Thyroid gland (tissue), 4 donors: ENCODE measurements at regions not wholly inside any gene's neighbourhood (a gene's known extent, or its start where the extent isn't known, plus 50 kb on each side); places are given as distances from the start of the nearest gene placed in this dataset.
A peak's percentile ranks its signal among the peaks of the same experiment; 100 is the strongest.

Experiments used
- DNase-seq, 2 donors: peaks; one replicate each; pipeline ENCODE4 v3.0.0-alpha.2; 2019
- H3K27ac ChIP-seq, 3 donors: fragments of 200-600 bp; sonication (generic); 1 replicate in 2 of 3; 2 replicates in 1 of 3; pipeline ENCODE4 v1.5.1; 2016 to 2019; ENCODE audit warnings: mild to moderate bottlenecking in 1 of 3, moderate library complexity in 1 of 3
- H3K27me3 ChIP-seq: fragments of 200-600 bp; sonication (generic); one replicate; pipeline ENCODE4 v1.5.1; 2019
- H3K36me3 ChIP-seq, 2 donors: fragments of 200-600 bp; sonication (generic); one replicate each; pipeline ENCODE4 v1.5.1; 2016 to 2019
- H3K4me1 ChIP-seq, 2 donors: fragments of 200-600 bp; sonication (generic); one replicate each; pipeline ENCODE4 v1.5.1; 2017 to 2019
- H3K4me3 ChIP-seq, 3 donors: fragments of 200-600 bp; sonication (generic); replicated peaks in 1 of 3; 1 replicate in 2 of 3; 2 replicates in 1 of 3; pipeline ENCODE4 v1.5.1; 2016; ENCODE audit warnings: mild to moderate bottlenecking in 1 of 3
- H3K9me3 ChIP-seq: fragments of 200-600 bp; sonication (generic); one replicate; pipeline ENCODE4 v1.5.1; 2017
- POLR2A ChIP-seq, 2 donors: fragments of 450-650 bp; IDR thresholded peaks; one replicate each; pipeline ENCODE4 v1.6.1; 2017; ENCODE audit warnings: antibody characterized with exemption in 2 of 2, mild to moderate bottlenecking in 2 of 2, moderate library complexity in 1 of 2
- WGBS, 2 donors: methylation state at CpG; one replicate each; pipeline ENCODE4 v1.1.5; 2017; 5-methylcytosine and 5-hydroxymethylcytosine counted together
- intact Hi-C: fragments of 100-400 bp; cut with DNase I; formaldehyde crosslinking; loops from one replicate; pipeline ENCODE4 v1.15.1; 2023
- TF ChIP-seq, protein P1 (sequence below), 6 experiments: fragments of 200-600 bp in 3 of 6; fragments of 450-650 bp in 3 of 6; sonication (generic) in 3 of 6; IDR thresholded peaks; one replicate each; pipeline ENCODE4 v1.5.1; 2016 to 2019; ENCODE audit warnings: antibody characterized with exemption in 6 of 6, mild to moderate bottlenecking in 2 of 6, inconsistent platforms in 1 of 6, moderate library complexity in 1 of 6

DNA sequence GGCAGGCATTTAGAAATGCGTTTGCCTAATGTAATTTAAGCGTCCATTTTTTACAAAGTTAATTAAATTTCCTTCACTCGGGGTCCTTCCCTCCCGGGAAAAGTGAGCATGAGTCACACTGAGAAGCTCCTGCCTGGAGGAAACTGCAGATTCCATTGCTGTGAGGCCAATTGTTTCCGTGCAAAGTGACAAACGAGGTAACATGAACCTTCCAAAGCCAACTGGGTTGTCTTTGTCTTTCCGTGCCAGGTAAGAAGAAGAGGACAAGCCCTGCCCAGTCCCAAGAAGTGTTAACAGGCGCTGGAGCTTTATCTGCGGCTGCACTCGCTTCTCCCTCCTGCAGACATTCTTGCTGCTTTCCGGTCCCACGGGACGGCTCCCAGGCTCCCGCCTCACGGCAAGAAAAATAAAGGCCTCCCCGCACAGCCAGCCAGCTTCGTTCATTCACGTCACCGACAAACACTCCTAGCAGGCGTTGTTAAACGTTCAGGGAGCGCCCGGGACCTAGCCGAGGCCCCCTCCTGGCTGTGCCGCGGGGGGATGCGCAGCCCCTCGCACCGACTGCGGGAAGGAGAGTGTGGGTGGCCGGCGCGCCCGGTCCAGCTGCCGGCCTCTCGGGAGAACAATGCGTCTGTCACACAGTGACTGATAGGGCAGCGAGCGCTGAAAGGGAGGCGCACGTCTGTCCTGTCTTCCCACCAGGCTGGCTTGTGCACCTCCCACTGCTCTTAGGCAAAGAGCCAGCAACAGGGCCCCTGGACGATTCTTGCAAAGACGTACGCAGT is 61.5 kb upstream of the HDDC2 start:
- intact Hi-C loops: no loop called here
- TF ChIP-seq, protein P1, sequence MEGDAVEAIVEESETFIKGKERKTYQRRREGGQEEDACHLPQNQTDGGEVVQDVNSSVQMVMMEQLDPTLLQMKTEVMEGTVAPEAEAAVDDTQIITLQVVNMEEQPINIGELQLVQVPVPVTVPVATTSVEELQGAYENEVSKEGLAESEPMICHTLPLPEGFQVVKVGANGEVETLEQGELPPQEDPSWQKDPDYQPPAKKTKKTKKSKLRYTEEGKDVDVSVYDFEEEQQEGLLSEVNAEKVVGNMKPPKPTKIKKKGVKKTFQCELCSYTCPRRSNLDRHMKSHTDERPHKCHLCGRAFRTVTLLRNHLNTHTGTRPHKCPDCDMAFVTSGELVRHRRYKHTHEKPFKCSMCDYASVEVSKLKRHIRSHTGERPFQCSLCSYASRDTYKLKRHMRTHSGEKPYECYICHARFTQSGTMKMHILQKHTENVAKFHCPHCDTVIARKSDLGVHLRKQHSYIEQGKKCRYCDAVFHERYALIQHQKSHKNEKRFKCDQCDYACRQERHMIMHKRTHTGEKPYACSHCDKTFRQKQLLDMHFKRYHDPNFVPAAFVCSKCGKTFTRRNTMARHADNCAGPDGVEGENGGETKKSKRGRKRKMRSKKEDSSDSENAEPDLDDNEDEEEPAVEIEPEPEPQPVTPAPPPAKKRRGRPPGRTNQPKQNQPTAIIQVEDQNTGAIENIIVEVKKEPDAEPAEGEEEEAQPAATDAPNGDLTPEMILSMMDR (IDR thresholded peaks at IDR 0.05): no peak
- TF ChIP-seq POLR2A (IDR thresholded peaks at IDR 0.05): peak in 1 of 2 donors; percentile 16
- peak; percentile 56 to 59 for DNase-seq
- Histone ChIP-seq H3K27me3 (no peaks in the 10 kb centered on the region), H3K36me3 (no peaks in the 10 kb centered on the region), H3K4me3 (peak overlapping the region; percentile 18 to 56 (median 39)), H3K27ac (no peak overlapping the region), H3K9me3 (no peaks in the 10 kb centered on the region), H3K4me1 (peaks cover 0 to 3% of the 10 kb centered on the region in 2 donors)
- WGBS, 2 donors: 2 to 3% methylated on average over 28 to 34 of the region's 44 CpGs

DNA sequence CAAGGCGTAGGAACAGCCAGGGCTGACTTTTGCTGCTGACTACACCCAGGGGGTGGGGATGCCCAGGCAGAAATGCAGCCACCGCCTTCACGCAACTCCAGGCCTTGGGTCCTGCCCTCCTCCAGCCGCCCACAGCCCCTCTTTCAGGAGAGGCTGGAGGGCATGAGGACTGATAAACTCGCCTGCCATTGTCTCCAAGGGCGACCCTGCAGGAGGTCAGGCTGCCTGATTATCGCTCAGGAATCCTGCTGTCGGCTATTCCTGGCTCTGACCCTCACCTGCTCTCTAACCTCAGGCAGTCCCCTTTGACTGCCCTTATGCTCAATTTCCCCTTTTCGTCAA is 62.0 kb upstream of the HDDC2 start:
- H3K36me3 ChIP-seq: no peaks in the 10 kb centered on the region
- H3K27ac ChIP-seq: no peak overlapping the region
- TF ChIP-seq POLR2A (IDR thresholded peaks at IDR 0.05): no peak
- TF ChIP-seq, protein P1 (IDR thresholded peaks at IDR 0.05): no peak
- peaks cover 0 to 3% of the 10 kb centered on the region in 2 donors for H3K4me1 ChIP-seq
- WGBS, 2 donors: 38 to 39% methylated on average over 9 of the region's 9 CpGs
- H3K9me3 ChIP-seq: no peaks in the 10 kb centered on the region
- H3K4me3 ChIP-seq: peak overlapping the region in 1 of 3 donors; percentile 18
- no peak for DNase-seq
- no peaks in the 10 kb centered on the region for H3K27me3 ChIP-seq
- intact Hi-C loops: no loop called here

DNA sequence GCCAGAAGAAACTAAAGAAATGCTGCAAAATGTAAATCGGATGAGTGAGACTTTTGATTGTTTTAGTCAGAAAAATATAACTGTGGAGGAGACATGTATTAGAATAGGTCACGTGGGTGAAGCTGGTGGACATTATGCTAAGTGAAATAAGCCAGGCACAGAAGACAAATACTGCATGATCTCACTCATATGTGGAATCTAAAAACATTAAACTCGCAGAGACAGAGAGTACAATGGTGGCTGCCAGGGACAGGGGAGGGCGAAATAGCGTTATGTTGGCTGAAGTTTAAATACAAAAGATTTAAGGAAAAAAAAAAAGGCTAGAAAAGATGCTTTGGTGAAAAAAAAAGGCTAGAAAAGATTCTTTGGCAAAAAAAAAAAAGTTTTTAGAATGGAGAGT is 63.5 kb upstream of the HDDC2 start:
- Histone ChIP-seq H3K27me3 (no peaks in the 10 kb centered on the region), H3K9me3 (no peaks in the 10 kb centered on the region), H3K4me3 (no peak overlapping the region), H3K36me3 (no peaks in the 10 kb centered on the region), H3K27ac (no peak overlapping the region), H3K4me1 (peaks cover 0 to 3% of the 10 kb centered on the region in 2 donors)
- intact Hi-C loops: no loop called here
- TF ChIP-seq POLR2A (IDR thresholded peaks at IDR 0.05): no peak
- no peak for DNase-seq
- WGBS, 2 donors: 76 to 86% methylated on average over 5 of the region's 5 CpGs

DNA sequence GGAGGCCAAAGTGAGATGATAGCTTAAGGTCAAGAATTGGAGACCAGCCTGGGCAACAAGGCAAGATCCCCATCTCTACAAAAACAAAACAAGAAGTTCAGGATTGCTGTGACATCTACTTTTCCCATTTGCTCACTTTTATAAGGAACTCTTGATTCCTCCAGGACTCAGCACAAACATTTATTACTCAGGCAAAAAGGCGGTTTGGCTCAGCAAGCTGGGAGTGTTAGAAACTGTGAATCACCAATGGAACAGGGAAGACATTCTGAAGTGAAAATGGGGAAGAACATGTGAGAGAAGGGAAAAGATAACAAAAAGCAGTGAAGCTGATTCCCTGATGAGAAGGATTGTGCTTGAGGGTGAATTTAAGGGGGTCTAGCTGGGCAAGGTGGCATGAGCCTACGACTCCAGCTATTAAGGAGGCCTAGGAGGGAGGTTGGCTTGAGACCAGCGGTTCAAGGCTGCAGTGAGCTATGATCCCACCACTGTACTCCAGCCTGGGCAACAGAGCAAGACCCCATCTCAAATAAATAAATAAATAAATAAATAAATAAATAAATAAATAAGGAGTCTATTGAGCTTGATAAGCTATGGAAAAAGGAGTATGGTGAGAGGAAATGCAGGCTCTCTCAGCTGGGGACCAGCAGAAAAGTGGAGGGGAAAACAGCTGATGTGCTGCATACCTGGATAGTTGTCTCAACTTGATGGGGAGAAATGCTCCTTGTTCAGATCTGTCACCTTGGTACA is 65.4 kb upstream of the HDDC2 start:
- no peak for TF ChIP-seq POLR2A (IDR thresholded peaks at IDR 0.05)
- TF ChIP-seq, protein P1 (IDR thresholded peaks at IDR 0.05): no peak
- 90 to 99% methylated on average over 3 of the region's 3 CpGs for WGBS, 2 donors
- DNase-seq: no peak
- Histone ChIP-seq H3K4me3 (no peak overlapping the region), H3K4me1 (peaks cover 0 to 3% of the 10 kb centered on the region in 2 donors), H3K36me3 (no peaks in the 10 kb centered on the region), H3K27me3 (no peaks in the 10 kb centered on the region), H3K9me3 (no peaks in the 10 kb centered on the region), H3K27ac (no peak overlapping the region)
- intact Hi-C loops: no loop called here

DNA sequence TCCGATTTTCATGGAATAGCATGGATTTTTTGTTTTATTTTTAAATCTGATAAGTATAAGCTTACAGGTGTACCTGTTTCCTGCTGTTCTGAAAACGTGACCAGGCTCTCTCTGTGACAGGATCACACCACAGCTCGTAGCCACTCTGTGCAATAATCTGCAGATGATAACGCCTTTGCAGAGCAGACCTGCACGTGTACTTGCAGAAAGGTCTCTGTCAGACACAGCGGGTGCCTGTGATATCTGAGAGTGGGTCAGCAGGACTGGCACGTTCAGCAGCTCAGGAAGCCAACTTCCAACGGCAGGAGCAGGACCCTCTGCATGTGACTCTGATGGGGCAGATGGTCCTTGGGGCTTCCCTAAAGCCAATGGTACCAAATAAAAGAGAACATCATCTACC is 68.6 kb upstream of the HDDC2 start:
- TF ChIP-seq, protein P1 (IDR thresholded peaks at IDR 0.05): no peak
- no peak for TF ChIP-seq POLR2A (IDR thresholded peaks at IDR 0.05)

More for the DNA sequence above, 68.6 kb upstream of the HDDC2 start:
- intact Hi-C loops: no loop called here
- no peak overlapping the region for H3K27ac ChIP-seq
- H3K27me3 ChIP-seq: no peaks in the 10 kb centered on the region
- no peaks in the 10 kb centered on the region for H3K4me1 ChIP-seq
- DNase-seq: no peak
- no peak overlapping the region for H3K4me3 ChIP-seq
- H3K9me3 ChIP-seq: no peaks in the 10 kb centered on the region
- WGBS, 2 donors: 64 to 68% methylated on average over 8 of the region's 8 CpGs
- no peaks in the 10 kb centered on the region for H3K36me3 ChIP-seq
